Heart left ventricle (tissue), 13 donors: ENCODE measurements at regions not wholly inside any gene's neighbourhood (a gene's known extent, or its start where the extent isn't known, plus 50 kb on each side); places are given as distances from the start of the nearest gene placed in this dataset.

ENCODE experiments used
- POLR2A ChIP-seq, 2 donors: fragments of 450-650 bp; IDR thresholded peaks; one replicate each; pipeline ENCODE4 v1.6.1; 2017; ENCODE audit warnings: antibody characterized with exemption in 2 of 2, mild to moderate bottlenecking in 2 of 2, moderate library complexity in 2 of 2
- TF ChIP-seq, protein P1 (sequence below), 12 donors: fragments of 200-600 bp; sonication (generic) in 4 of 12; IDR thresholded peaks; one replicate each; pipeline versions ENCODE4 v1.5.0 to v1.8.0; 2018 to 2022; ENCODE audit warnings: antibody characterized with exemption in 12 of 12, mild to moderate bottlenecking in 5 of 12
- donor health status: ischemic (EF 13 %, LVEDD 7.1; RV severe dilation, severe dysfunction).
- donor health status: DM: no; HTN: yes; CAD: no.
- donor health status: DM: no; HTN: no; CAD: no.
- donor health status: ischemic (EF 25% LVEDD 6.9; RV normal size, moderate dysfunction).
- donor health status: ischemic (EF 25% LVEDD 5.7; RV mildly dilated, moderate dysfunction).
- donor health status: ischemic (EF 35%, LVEDD 5.7; RV mildly dilated, moderate dysfunction).
- donor health status: nonischemic (EF 11% LVEDD 7.7; RV severe dilation, severe dysfunction).
- donor health status: DM: yes; HTN: yes; CAD: no.
- donor health status: PGD.
- donor health status: ischemic (EF 29% LVEDD 5.4; RV normal size, mild dysfunction).
- donor health status: nonischemic (EF 23%, LVEDD 6.1; RV moderate dilation, normal function).

DNA sequence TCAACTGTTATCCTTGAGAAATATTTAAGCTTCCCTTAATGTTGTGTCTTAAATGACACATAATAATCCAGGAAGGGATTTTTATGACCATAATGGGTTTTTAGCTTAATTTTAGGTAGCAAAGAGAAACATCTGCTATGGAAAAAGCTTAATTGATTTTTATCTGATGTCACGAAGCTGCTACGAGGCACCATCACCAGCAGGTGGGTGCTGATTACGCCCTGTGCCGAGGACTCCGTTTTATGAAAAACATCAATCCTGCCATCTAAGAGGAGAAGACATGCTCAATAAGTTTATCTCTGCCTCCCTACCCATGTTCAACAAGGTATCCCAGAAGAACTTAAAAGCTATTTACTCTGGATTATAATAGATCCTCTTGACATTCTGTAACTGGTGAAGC lies 280.6 kb upstream of the ZFP42 start:
- TF ChIP-seq POLR2A (IDR thresholded peaks at IDR 0.05): no peak
- TF ChIP-seq, protein P1, sequence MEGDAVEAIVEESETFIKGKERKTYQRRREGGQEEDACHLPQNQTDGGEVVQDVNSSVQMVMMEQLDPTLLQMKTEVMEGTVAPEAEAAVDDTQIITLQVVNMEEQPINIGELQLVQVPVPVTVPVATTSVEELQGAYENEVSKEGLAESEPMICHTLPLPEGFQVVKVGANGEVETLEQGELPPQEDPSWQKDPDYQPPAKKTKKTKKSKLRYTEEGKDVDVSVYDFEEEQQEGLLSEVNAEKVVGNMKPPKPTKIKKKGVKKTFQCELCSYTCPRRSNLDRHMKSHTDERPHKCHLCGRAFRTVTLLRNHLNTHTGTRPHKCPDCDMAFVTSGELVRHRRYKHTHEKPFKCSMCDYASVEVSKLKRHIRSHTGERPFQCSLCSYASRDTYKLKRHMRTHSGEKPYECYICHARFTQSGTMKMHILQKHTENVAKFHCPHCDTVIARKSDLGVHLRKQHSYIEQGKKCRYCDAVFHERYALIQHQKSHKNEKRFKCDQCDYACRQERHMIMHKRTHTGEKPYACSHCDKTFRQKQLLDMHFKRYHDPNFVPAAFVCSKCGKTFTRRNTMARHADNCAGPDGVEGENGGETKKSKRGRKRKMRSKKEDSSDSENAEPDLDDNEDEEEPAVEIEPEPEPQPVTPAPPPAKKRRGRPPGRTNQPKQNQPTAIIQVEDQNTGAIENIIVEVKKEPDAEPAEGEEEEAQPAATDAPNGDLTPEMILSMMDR (IDR thresholded peaks at IDR 0.05): no peak
